ENCODE measurements at regions not wholly inside any gene's neighbourhood (a gene's known extent, or its start where the extent isn't known, plus 50 kb on each side); places are given as distances from the start of the nearest gene placed in this dataset.
"Not testable (repeated sequence)": the region's sequence is repeated elsewhere in the genome, so short reads cannot be mapped to it uniquely, and the experiment has no call there.

DNA sequence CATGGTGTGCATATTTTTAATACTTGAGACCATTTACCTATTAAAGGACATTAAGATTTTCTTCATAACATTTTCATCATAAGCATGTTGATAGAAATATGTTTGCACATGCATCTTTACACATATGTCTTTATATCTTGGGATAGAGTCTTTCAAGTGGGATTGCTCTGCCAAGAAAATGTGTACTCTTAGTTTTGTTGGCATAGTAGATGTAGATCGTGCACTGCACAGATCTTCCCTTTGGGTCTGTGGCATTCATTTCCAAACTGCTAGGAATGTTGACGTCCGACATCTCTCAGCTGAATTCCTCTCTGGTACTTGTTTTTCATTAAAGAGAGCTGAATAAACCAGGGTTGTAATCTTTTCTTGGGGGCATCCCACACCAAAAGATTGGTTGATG, 183.2 kb upstream of the RPRM start:
- ATAC-seq (no peak), DNase-seq (no peak)
- intact Hi-C loops (cut with DNase I, micrococcal nuclease), result no loop called here
- no peaks in the 10 kb centered on the region for H3K4me1 ChIP-seq (ENCODE audit: low read depth)
- H3K36me3 ChIP-seq (ENCODE audit: low read depth), result no peaks in the 10 kb centered on the region
- H3K9me3 ChIP-seq, result peaks cover 19% of the 10 kb centered on the region
- TF ChIP-seq, protein P1, sequence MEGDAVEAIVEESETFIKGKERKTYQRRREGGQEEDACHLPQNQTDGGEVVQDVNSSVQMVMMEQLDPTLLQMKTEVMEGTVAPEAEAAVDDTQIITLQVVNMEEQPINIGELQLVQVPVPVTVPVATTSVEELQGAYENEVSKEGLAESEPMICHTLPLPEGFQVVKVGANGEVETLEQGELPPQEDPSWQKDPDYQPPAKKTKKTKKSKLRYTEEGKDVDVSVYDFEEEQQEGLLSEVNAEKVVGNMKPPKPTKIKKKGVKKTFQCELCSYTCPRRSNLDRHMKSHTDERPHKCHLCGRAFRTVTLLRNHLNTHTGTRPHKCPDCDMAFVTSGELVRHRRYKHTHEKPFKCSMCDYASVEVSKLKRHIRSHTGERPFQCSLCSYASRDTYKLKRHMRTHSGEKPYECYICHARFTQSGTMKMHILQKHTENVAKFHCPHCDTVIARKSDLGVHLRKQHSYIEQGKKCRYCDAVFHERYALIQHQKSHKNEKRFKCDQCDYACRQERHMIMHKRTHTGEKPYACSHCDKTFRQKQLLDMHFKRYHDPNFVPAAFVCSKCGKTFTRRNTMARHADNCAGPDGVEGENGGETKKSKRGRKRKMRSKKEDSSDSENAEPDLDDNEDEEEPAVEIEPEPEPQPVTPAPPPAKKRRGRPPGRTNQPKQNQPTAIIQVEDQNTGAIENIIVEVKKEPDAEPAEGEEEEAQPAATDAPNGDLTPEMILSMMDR (IDR thresholded peaks at IDR 0.05), result no peak
- H3K4me3 ChIP-seq, result no peak overlapping the region

DNA sequence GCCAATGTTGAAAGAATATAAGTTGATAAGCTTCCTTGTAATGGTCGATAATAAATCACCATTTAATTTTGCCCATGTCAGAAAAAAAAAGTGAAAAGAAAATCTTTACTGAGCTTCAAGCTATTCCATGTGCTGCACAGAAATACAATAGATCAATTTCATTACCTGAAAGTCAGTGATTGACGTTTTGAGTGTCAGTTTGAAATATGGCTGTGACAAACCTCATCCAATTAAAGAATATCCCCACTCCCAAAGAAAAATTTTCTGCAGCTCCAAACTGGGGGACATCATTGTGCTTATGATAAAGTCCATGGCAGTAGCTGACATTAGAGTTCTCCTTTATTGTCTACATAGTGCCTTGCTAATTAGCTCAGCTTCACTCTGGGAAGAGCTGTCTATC, 184.8 kb upstream of the RPRM start:
- ATAC-seq, result no peak
- no peak for DNase-seq
- intact Hi-C loops (cut with DNase I, micrococcal nuclease), result no loop called here

DNA sequence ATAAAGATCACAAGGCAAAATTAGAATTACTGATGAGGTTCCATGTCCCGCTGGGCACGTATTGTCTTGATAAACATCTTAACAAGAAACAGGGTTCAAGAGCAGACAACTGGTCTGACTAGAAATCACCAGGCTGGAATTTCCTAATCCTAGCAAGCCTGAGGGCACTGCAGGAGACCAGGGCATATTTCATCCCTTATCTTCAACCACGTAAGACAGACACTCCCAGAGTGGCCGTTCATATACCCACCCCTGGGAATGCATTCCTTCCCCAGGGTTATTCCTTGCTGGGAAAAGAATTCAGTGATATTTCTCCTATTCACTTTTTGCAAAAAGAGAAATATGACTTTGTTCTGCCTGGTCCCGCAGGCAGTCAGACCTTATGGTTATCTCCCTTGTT, 185.4 kb upstream of the RPRM start:
- intact Hi-C loops (cut with DNase I, micrococcal nuclease); ATAC-seq; H3K4me3 ChIP-seq; H3K36me3 ChIP-seq (ENCODE audit: low read depth); DNase-seq; H3K4me1 ChIP-seq (ENCODE audit: low read depth): not testable (repeated sequence)
- H3K9me3 ChIP-seq, result peaks cover 19% of the 10 kb centered on the region

More for the DNA sequence above, 184.8 kb upstream of the RPRM start:
- Histone ChIP-seq H3K9me3 (peaks cover 19% of the 10 kb centered on the region), H3K36me3 (ENCODE audit: low read depth) (no peaks in the 10 kb centered on the region), H3K4me1 (ENCODE audit: low read depth) (no peaks in the 10 kb centered on the region), H3K4me3 (no peak overlapping the region)
- TF ChIP-seq, protein P1 (IDR thresholded peaks at IDR 0.05), result no peak

DNA sequence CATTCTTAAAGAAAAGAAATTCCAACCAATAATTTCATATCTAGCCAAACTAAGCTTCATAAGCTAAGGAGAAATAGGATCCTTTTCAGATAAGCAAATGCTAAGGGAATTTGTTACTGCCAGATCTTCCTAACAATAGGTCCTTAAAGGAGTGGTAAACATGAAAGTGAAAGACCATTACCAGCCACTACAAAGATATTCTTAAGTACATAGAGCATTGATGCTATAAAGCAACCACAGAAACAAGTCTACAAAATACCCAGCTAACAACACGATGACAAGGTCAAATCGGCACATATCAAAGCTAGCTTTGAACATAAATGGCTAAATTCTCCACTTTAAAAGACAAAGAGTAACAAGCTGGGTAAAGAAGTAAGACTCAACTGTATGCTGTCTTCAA, 188.9 kb upstream of the RPRM start:
- no peak for ATAC-seq
- Histone ChIP-seq H3K4me3 (no peak overlapping the region), H3K4me1 (ENCODE audit: low read depth) (no peaks in the 10 kb centered on the region), H3K9me3 (peaks cover 32% of the 10 kb centered on the region), H3K36me3 (ENCODE audit: low read depth) (no peaks in the 10 kb centered on the region)
- TF ChIP-seq, protein P1 (IDR thresholded peaks at IDR 0.05), result no peak
- intact Hi-C loops (cut with DNase I, micrococcal nuclease), result no loop called here
- DNase-seq, result no peak

DNA sequence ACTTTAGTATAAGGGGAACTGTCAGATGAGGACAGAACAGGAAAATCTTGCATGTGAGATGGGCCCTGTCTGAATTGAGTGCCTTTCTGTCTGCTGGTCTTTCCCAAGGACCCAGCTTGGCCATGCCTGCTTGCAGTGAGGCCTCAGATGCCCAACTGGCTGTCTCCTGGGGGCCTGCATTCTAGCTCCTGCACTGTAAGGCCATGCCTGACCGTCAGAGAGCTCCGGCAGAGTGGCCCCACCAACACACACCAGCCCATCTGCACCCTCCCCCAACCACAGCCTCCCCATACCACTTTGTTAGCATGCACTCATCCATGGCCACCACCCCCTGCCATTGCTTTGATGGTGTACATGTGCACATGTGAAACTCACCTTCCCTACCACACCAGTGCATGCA, 190.4 kb upstream of the RPRM start:
- TF ChIP-seq, protein P1 (IDR thresholded peaks at IDR 0.05), result no peak

DNA sequence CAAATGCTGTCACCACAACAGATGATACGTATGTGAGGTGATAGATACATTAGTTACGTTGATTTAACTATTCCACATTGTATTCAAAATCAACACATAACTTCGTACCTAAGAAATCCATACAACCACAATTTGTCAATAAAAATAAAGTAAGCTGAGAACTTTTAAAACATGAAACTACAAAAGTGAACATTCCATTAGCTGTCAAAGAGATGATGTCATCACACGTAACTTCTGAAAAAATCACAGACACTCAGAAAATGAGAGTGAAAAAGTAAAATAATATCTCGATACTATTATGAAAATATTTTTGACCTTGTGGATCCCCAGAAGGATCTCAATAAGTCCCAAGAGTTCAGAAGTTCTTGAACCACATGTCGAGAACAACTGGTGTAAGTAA, 161.6 kb upstream of the GALNT13 start:
- DNase-seq, result no peak
- Histone ChIP-seq H3K4me3 (no peak overlapping the region), H3K4me1 (ENCODE audit: low read depth) (no peaks in the 10 kb centered on the region), H3K9me3 (peaks cover 4% of the 10 kb centered on the region), H3K36me3 (ENCODE audit: low read depth) (no peaks in the 10 kb centered on the region)
- intact Hi-C loops (cut with DNase I, micrococcal nuclease), result no loop called here
- TF ChIP-seq, protein P1 (IDR thresholded peaks at IDR 0.05), result no peak
- ATAC-seq, result no peak

More for the DNA sequence above, 190.4 kb upstream of the RPRM start:
- intact Hi-C loops (cut with DNase I, micrococcal nuclease), result no loop called here
- ATAC-seq (no peak), DNase-seq (no peak)
- H3K9me3 ChIP-seq, result peaks cover 31% of the 10 kb centered on the region
- H3K4me1 ChIP-seq (ENCODE audit: low read depth), result no peaks in the 10 kb centered on the region
- no peak overlapping the region for H3K4me3 ChIP-seq
- no peaks in the 10 kb centered on the region for H3K36me3 ChIP-seq (ENCODE audit: low read depth)
